Neural progenitor cell (in vitro differentiated cells): ENCODE measurements at regions not wholly inside any gene's neighbourhood (a gene's known extent, or its start where the extent isn't known, plus 50 kb on each side); places are given as distances from the start of the nearest gene placed in this dataset.

Experiments
- EZH2 ChIP-seq: fragments of 200-600 bp; sonication (generic); IDR thresholded peaks from 2 replicates; pipeline ENCODE4 v1.6.1; 2017; ENCODE audit warnings: antibody characterized with exemption, mild to moderate bottlenecking, moderate library complexity
- EZH2phosphoT487 ChIP-seq: fragments of 200-600 bp; sonication (generic); IDR thresholded peaks from 2 replicates; pipeline ENCODE4 v1.6.1; 2017; ENCODE audit warnings: antibody characterized with exemption
- TF ChIP-seq, protein P1 (sequence below): fragments of 200-600 bp; sonication (generic); IDR thresholded peaks from 2 replicates; pipeline ENCODE4 v1.5.1; 2017; ENCODE audit warnings: antibody characterized with exemption, mild to moderate bottlenecking

DNA sequence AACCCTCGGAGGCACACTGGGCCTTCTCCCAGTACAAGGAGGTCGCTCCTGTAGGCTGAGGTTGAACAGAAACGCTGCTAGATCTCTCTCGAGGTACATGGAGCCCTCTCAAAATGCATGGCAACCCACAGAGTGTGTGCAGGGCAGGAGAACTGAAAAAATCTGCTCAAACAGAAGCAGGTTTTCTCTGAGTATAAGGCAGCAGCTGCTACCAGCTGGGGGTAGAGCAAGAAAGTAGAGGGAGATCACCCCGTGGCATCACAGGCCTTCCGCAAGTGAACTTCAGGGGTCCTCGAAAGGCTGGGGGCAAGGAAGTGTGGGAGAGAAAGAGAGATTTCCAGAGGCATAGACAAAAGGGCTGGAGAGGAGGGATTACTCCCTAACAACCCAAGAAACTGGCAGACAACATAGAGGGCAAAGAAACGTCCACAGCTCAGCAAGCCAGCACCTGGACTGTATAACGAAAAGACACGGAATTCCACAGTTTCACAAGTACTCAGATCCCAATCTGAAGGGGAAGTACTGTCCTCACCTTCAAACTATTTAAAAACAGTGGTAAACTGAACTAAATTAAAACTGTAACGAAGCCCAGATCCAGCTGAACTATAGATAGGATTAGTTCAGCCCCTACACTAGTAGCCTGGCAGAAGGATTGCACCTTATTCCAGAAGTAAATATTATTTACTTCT, 299.2 kb downstream of the IPMK start:
- TF ChIP-seq, protein P1, sequence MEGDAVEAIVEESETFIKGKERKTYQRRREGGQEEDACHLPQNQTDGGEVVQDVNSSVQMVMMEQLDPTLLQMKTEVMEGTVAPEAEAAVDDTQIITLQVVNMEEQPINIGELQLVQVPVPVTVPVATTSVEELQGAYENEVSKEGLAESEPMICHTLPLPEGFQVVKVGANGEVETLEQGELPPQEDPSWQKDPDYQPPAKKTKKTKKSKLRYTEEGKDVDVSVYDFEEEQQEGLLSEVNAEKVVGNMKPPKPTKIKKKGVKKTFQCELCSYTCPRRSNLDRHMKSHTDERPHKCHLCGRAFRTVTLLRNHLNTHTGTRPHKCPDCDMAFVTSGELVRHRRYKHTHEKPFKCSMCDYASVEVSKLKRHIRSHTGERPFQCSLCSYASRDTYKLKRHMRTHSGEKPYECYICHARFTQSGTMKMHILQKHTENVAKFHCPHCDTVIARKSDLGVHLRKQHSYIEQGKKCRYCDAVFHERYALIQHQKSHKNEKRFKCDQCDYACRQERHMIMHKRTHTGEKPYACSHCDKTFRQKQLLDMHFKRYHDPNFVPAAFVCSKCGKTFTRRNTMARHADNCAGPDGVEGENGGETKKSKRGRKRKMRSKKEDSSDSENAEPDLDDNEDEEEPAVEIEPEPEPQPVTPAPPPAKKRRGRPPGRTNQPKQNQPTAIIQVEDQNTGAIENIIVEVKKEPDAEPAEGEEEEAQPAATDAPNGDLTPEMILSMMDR: no peak
- TF ChIP-seq EZH2phosphoT487: no peak
- TF ChIP-seq EZH2: no peak
